ENCODE measurements at regions not wholly inside any gene's neighbourhood (a gene's known extent, or its start where the extent isn't known, plus 50 kb on each side); places are given as distances from the start of the nearest gene placed in this dataset.

DNA sequence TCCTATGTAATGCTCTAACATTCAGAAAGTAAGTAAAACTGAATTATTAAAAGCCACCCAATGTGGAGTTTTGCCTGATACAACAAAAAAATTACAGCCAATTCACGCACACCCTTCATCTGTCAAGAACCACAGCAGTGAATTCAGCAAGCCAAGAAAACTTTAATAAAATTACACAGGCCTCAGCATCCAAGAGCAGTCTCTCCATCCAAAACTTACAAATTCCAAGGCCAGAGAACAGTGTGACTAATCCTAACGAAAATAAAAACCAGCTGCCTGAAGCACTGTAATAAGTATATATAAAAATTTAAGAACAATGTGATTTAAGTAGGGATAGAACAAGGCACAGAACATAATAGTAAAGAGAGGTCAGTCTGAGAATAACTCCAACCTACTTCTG, 54.2 kb downstream of the SIX6 start:
- DNase-seq (no peak), ATAC-seq (no peak)
- intact Hi-C loops (cut with DNase I, micrococcal nuclease) = loop anchor here in 1 of 2 donors (10.0 kb wide), 1 partner anchor 208 kb away; no protein-coding TSS in a partner anchor

DNA sequence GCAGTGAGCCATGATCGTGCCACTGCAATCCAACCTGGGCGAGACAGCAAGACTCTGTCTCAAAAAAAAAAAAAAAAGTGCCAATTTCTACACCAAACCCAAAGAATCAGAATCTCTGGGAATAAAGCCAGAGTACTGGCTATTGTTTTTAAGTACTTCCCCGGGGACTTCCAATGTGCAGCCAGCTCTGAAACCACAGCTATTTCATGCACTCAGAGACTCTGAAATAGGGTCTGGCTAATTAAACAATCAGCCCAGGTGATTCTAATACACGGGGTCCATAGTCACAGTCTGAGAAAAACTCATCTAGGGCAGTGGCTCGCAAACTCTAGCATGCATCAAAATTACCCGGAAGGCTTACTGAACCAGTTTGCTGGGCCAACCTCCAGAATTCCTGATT, 56.3 kb downstream of the SIX6 start:
- intact Hi-C loops (cut with DNase I, micrococcal nuclease) = loop anchor here in 1 of 2 donors (10.0 kb wide), 1 partner anchor 210 kb away; no protein-coding TSS in a partner anchor
- no peak for DNase-seq
- ATAC-seq = no peak

DNA sequence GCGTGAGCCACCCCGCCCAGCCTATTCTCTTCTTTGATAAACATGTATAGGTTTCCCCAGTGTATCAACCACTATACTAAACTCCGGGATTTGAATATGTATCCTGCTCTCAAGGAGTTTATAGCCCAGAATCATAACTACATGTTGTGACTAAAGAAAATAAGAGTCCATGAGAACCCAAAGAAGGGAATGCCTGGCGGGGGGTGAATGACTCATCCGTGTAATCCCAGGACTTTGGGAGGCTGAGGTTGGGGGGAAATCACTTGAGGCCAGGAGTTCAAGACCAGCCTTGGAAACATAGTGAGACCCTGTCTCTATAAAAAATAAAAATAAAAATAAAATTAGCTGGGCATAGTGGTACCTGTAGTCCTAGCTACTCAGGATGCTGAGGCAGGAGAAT, 57.2 kb downstream of the SIX6 start:
- no peak for ATAC-seq
- intact Hi-C loops (cut with DNase I, micrococcal nuclease) = loop anchor here in 1 of 2 donors (10.0 kb wide), 1 partner anchor 211 kb away; no protein-coding TSS in a partner anchor
- no peak for DNase-seq

DNA sequence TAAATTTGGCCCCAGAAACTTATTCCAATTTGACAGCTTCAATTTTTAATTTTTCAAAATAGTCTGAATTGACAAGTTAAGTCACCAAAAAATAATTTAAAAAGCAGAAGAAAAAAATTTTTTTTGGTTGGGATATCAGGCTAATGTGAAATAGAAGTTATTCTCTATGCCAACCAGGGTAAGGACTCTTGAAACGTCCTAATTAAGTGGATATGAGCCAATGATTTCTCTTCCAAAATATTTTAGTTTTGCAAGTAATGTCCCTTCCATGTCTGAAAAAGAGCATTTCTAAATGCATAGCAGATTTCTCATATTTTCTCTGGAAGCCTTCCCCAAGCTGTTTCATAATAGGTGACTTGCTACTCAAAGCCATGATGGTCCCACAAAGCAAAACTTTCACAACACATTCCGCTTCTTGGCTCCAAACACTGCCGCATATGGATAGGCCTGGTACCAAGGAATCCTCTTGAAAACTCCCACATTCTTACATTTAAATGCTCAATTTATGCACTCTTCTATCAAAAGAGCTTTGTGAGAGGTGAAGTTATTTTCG, 65.1 kb downstream of the SIX6 start:
- no peak for ATAC-seq
- DNase-seq = no peak
- intact Hi-C loops (cut with DNase I, micrococcal nuclease) = no loop called here

DNA sequence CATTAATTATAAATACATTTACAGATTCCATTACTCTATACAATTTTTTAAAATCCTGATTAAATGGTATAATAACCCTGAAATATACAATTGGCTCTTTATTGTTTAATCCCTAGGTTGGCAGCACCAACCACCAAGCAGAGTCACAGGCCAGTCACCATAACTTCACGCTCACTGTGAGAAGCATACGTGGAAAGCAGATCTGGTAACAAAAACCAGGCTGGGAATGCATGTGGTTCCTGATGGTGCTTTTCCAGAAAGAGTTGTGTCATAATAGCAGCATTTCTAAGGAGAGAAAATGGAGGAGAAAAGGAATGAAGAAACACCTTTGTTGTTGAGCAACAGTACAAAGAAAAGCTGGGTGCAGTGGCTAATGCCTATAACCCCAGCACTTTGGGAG, 66.1 kb downstream of the SIX6 start:
- intact Hi-C loops (cut with DNase I, micrococcal nuclease) = no loop called here
- no peak for DNase-seq
- ATAC-seq = no peak

- intact Hi-C loops (cut with DNase I, micrococcal nuclease) = no loop called here
These were observed 63.6 kb downstream of the SIX1 start for GRCh38 chr14:60585676-60586075.

DNA sequence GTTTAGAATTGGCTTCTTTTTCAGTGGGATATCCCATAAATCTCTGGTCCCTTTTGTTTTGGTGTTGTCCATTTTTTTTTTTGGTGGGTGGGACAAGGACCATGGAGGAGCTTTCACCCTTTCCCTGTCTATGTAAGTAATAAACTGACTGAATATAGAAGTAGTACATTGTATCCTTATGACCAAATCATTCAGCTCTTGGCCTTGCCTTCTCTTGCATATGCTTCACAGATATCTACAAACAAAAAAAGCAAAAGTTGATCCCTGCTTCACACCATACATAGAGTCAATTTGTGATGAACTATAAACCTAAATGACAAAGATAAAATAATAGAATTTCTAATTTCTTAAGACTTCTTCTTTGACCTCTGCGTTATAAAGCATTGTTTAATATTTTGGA, 59.8 kb downstream of the SIX1 start:
- ATAC-seq (no peak), DNase-seq (no peak)
- intact Hi-C loops (cut with DNase I, micrococcal nuclease) = no loop called here

More at GRCh38 chr14:60585676-60586075, 63.6 kb downstream of the SIX1 start:
- DNase-seq = no peak
- no peak for ATAC-seq

DNA sequence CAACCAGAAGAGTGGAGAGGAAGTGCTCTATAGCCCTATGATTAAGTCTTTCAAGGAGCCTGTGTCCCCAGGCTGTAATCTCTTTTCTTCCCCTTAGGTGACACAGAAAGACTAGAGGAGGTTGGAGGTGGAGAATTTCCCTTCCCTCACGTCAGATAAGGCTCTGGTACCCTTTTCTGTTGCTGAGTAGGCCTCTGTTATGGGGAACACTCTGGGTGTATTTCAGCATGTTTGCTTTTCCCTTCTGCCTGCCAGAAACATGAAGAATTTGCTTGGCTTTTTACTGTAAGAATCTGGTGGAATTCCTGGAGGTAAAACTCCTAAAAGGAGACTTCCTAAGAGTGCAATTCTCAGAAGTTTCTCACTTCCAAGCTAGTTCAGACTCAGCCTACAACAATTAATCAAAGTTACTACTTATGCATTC, 58.3 kb downstream of the SIX1 start:
- no peak for ATAC-seq

More for the DNA sequence above, 58.3 kb downstream of the SIX1 start:
- intact Hi-C loops (cut with DNase I, micrococcal nuclease) = no loop called here
- no peak for DNase-seq
